IMR-90 (cell line): ENCODE measurements at regions not wholly inside any gene's neighbourhood (a gene's known extent, or its start where the extent isn't known, plus 50 kb on each side); places are given as distances from the start of the nearest gene placed in this dataset.
A peak's percentile ranks its signal among the peaks of the same experiment; 100 is the strongest.

Experiments
- ATAC-seq: fragments of 200-7000 bp; cut with Tn5 transposase; 2 replicates; pipeline ENCODE4 v1.9.1; 2020; ENCODE audit warnings: low read depth, mild to moderate bottlenecking, moderate library complexity
- BruUV-seq: library from RNA; stranded (reverse); fragments of 400-500 nt; replicated peaks from 2 replicates; lab custom pipeline; 2021; lab: Mats Ljungman, UMichigan
- CTCF ChIA-PET: fragments of 300-600 bp; formaldehyde crosslinking; extraction: SDS; loops from one replicate; lab custom pipeline; 2021; ENCODE audit warnings: antibody characterized with exemption; lab: Yijun Ruan, JAX
- POLR2A ChIA-PET: fragments of 300-600 bp; sonication (Branson Sonifier 250); formaldehyde crosslinking; loops from one replicate; lab custom pipeline; 2022; ENCODE audit warnings: antibody characterized with exemption; ENCODE audit not compliant: unreplicated experiment; lab: Charles Lee
- DNase-seq: peaks from one replicate; pipeline ENCODE4 v3.0.0; 2013
- H2AFZ ChIP-seq: replicated peaks from 2 replicates; pipeline ENCODE3; 2013; ENCODE audit warnings: low read length, mild to moderate bottlenecking; ENCODE audit not compliant: poor library complexity
- H2AK5ac ChIP-seq: 2 replicates; pipeline ENCODE4 v1.6.1; 2013; ENCODE audit warnings: low read depth, low read length, inconsistent platforms
- H2AK9ac ChIP-seq: replicated peaks from 2 replicates; pipeline ENCODE3; 2013; ENCODE audit warnings: mild to moderate bottlenecking, low read depth, low read length, moderate library complexity; ENCODE audit not compliant: poor library complexity
- H2BK120ac ChIP-seq: 2 replicates; pipeline ENCODE4 v1.6.1; 2013; ENCODE audit warnings: low read depth, low read length, inconsistent platforms
- H2BK15ac ChIP-seq: 3 replicates; pipeline ENCODE4 v1.6.1; 2013; ENCODE audit warnings: low read depth, low read length, inconsistent platforms
- H2BK20ac ChIP-seq: 2 replicates; pipeline ENCODE4 v1.6.1; 2013; ENCODE audit warnings: low read depth, mild to moderate bottlenecking, inconsistent platforms, low read length, moderate library complexity
- H2BK5ac ChIP-seq: 2 replicates; pipeline ENCODE4 v1.6.1; 2013; ENCODE audit warnings: mild to moderate bottlenecking, low read depth, low read length, inconsistent platforms; ENCODE audit not compliant: poor library complexity, severe bottlenecking
- H3K14ac ChIP-seq: replicated peaks from 2 replicates; pipeline ENCODE4 v1.6.1; 2013; ENCODE audit warnings: low read depth, low read length, inconsistent platforms
- H3K18ac ChIP-seq: 2 replicates; pipeline ENCODE4 v1.6.1; 2013; ENCODE audit warnings: low read depth, low read length, control low read depth
- H3K23ac ChIP-seq: 2 replicates; pipeline ENCODE4 v1.6.1; 2013; ENCODE audit warnings: low read depth, low read length, inconsistent platforms
- H3K27ac ChIP-seq: 2 replicates; pipeline ENCODE4 v1.5.1; 2013; ENCODE audit warnings: mild to moderate bottlenecking, control low read depth, low read length; ENCODE audit not compliant: insufficient read depth
- H3K27me3 ChIP-seq: 2 replicates; pipeline ENCODE4 v1.6.1; 2013; ENCODE audit warnings: low read length; ENCODE audit not compliant: control insufficient read depth, insufficient read depth
- H3K36me3 ChIP-seq: 2 replicates; pipeline ENCODE4 v1.6.1; 2013; ENCODE audit warnings: low read length, mixed read lengths; ENCODE audit not compliant: control insufficient read depth, insufficient read depth
- H3K4ac ChIP-seq: 2 replicates; pipeline ENCODE4 v1.6.1; 2013; ENCODE audit warnings: low read depth, low read length, inconsistent platforms
- H3K4me1 ChIP-seq: 2 replicates; pipeline ENCODE4 v1.6.1; 2013; ENCODE audit warnings: low read length, mixed read lengths; ENCODE audit not compliant: control insufficient read depth, insufficient read depth
- H3K4me2 ChIP-seq: 2 replicates; pipeline ENCODE4 v1.6.1; 2013; ENCODE audit warnings: low read depth, mild to moderate bottlenecking, control low read depth, low read length, moderate library complexity
- H3K4me3 ChIP-seq: 2 replicates; pipeline ENCODE4 v1.5.1; 2013; ENCODE audit warnings: low read depth, mild to moderate bottlenecking, control low read depth, low read length, moderate library complexity; ENCODE audit not compliant: insufficient read depth
- H3K56ac ChIP-seq: 2 replicates; pipeline ENCODE4 v1.6.1; 2013; ENCODE audit warnings: low read length, inconsistent platforms; ENCODE audit not compliant: insufficient read depth; ENCODE audit errors: extremely low read depth
- H3K79me1 ChIP-seq, 2 experiments: 2 replicates each; pipeline ENCODE4 v1.6.1; 2013; ENCODE audit warnings: low read length in 2 of 2, inconsistent platforms in 1 of 2, low read depth in 1 of 2
- H3K9ac ChIP-seq: 2 replicates; pipeline ENCODE4 v1.6.1; 2013; ENCODE audit warnings: low read depth, low read length, control low read depth
- H3K9me1 ChIP-seq: 2 replicates; pipeline ENCODE4 v1.6.1; 2013; ENCODE audit warnings: low read length, inconsistent platforms; ENCODE audit not compliant: insufficient read depth
- H3K9me3 ChIP-seq: 2 replicates; pipeline ENCODE4 v1.6.1; 2013; ENCODE audit warnings: low read length; ENCODE audit not compliant: control insufficient read depth, insufficient read depth
- H4K20me1 ChIP-seq: 2 replicates; pipeline ENCODE4 v1.6.1; 2013; ENCODE audit warnings: low read length, inconsistent platforms; ENCODE audit not compliant: insufficient read depth
- H4K5ac ChIP-seq: 2 replicates; pipeline ENCODE4 v1.6.1; 2013; ENCODE audit warnings: mild to moderate bottlenecking, low read depth, low read length, control low read depth
- H4K8ac ChIP-seq, 2 experiments: 2 replicates each; pipeline ENCODE4 v1.6.1; 2013; ENCODE audit warnings: low read depth in 2 of 2, low read length in 2 of 2, control low read depth in 1 of 2, inconsistent platforms in 1 of 2
- H4K91ac ChIP-seq: 2 replicates; pipeline ENCODE4 v1.6.1; 2013; ENCODE audit warnings: low read depth, low read length, inconsistent platforms; ENCODE audit not compliant: insufficient read depth
- CEBPB ChIP-seq: IDR thresholded peaks from 2 replicates; pipeline ENCODE4 v1.6.1; 2012; ENCODE audit warnings: low read depth, low read length, improper control_type of control experiment
- CHD1 ChIP-seq: IDR thresholded peaks from 2 replicates; pipeline ENCODE4 v1.6.1; 2012; ENCODE audit warnings: low read depth, low read length, improper control_type of control experiment
- POLR2A ChIP-seq: IDR thresholded peaks from 2 replicates; pipeline ENCODE4 v1.6.1; 2012; ENCODE audit warnings: mild to moderate bottlenecking, low read depth, low read length
- RAD21 ChIP-seq: IDR thresholded peaks from 2 replicates; pipeline ENCODE4 v1.6.1; 2012; ENCODE audit warnings: low read length, improper control_type of control experiment
- WGBS, 2 experiments: methylation state at CpG; one replicate each; pipeline versions ENCODE4 v1.1.5 to v1.1.7; 2013; ENCODE audit warnings: missing lambda C conversion rate in 2 of 2; ENCODE audit not compliant: insufficient read length in 1 of 2; ENCODE audit errors: extremely low coverage in 2 of 2; 5-methylcytosine and 5-hydroxymethylcytosine counted together
- dilution Hi-C: fragments of 300-500 bp; cut with HindIII; formaldehyde crosslinking; loops from one replicate; pipeline ENCODE4 v1.14.3; 2018; ENCODE audit warnings: low sequenced_read_pairs; ENCODE audit not compliant: unreplicated experiment
- in situ Hi-C: fragments of 300-500 bp; cut with MboI; formaldehyde crosslinking; loops from 3 replicates; pipeline ENCODE4 v1.14.3; 2019; ENCODE audit warnings: low sequenced_read_pairs, inconsistent platforms, mixed read lengths
- intact Hi-C: fragments of 100-400 bp; cut with micrococcal nuclease; formaldehyde crosslinking; loops from 2 replicates; pipeline ENCODE4 v1.10.0; 2022
- TF ChIP-seq, protein P1 (sequence below): fragments of 150-350 bp; IDR thresholded peaks from 2 replicates; pipeline ENCODE4 v1.6.1; 2017; ENCODE audit warnings: mild to moderate bottlenecking, antibody characterized with exemption, low read length, low read depth

DNA sequence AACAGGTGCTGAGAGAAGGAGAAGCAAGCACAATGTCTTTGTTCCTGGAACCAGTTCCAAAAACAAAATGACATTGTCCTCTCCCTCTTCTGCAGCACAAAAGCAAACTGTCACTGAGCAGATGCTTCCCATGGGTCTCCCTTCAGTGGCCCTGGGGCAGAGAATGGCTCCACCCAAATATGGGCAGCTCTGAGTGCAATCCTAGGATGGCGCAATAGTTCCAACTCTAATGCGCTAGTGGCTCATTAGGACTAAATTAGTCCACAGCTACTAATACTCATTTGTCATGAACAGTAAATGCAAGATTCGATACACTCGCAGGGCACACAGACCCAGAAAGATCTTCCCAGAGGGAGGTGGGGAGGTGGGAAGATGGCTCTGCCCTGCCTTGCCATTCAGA, 205.2 kb upstream of the CHAC2 start:
- Histone ChIP-seq H2BK15ac (no peak overlapping the region), H3K27me3 (no peaks in the 10 kb centered on the region), H3K79me1 (no peaks in the 10 kb centered on the region), H3K9me3 (peaks cover under 1% of the 10 kb centered on the region; the same call in 1 of the 2 replicates), H4K91ac (no peak overlapping the region), H4K8ac (no peak overlapping the region), H3K4me3 (no peak overlapping the region), H4K20me1 (no peaks in the 10 kb centered on the region), H3K27ac (no peak overlapping the region), H3K56ac (no peak overlapping the region), H2BK20ac (no peak overlapping the region), H3K9ac (no peak overlapping the region), H3K18ac (no peak overlapping the region), H4K5ac (no peak overlapping the region), H2AK5ac (no peak overlapping the region), H3K23ac (no peak overlapping the region), H2AFZ (no peak overlapping the region), H3K9me1 (no peaks in the 10 kb centered on the region), H2BK5ac (no peak overlapping the region), H2BK120ac (no peak overlapping the region), H3K4me2 (no peak overlapping the region), H3K4me1 (no peaks in the 10 kb centered on the region), H3K14ac (no peak overlapping the region), H2AK9ac (no peak overlapping the region), H3K36me3 (no peaks in the 10 kb centered on the region), H3K4ac (no peak overlapping the region)
- intact Hi-C loops (no loop called here), dilution Hi-C loops (no loop called here), in situ Hi-C loops (no loop called here)
- TF ChIP-seq CHD1 (no peak), CEBPB (peak; percentile 64), RAD21 (no peak), POLR2A (no peak)
- TF ChIP-seq, protein P1, sequence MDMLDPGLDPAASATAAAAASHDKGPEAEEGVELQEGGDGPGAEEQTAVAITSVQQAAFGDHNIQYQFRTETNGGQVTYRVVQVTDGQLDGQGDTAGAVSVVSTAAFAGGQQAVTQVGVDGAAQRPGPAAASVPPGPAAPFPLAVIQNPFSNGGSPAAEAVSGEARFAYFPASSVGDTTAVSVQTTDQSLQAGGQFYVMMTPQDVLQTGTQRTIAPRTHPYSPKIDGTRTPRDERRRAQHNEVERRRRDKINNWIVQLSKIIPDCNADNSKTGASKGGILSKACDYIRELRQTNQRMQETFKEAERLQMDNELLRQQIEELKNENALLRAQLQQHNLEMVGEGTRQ: no peak
- no CpG with 5 or more reads among the region's 4 CpGs for WGBS, 2 experiments
- DNase-seq (no peak), ATAC-seq (no peak)
- CTCF ChIA-PET: no interaction called here
- POLR2A ChIA-PET: no interaction called here
- BruUV-seq: no TSS peak
